ENCODE measurements at regions not wholly inside any gene's neighbourhood (a gene's known extent, or its start where the extent isn't known, plus 50 kb on each side); places are given as distances from the start of the nearest gene placed in this dataset.

- no TSS peak for BruUV-seq (replicated peaks)
- H3K36me3 ChIP-seq (ENCODE audit: insufficient read depth, low read length, poor library complexity, severe bottlenecking), result no peaks in the 10 kb centered on the region
- TF ChIP-seq CTCF (conservative IDR thresholded peaks at IDR 0.05; ENCODE audit: low read depth, low read length), result no peak
- no peak for TF ChIP-seq EZH2 (IDR thresholded peaks at IDR 0.05; ENCODE audit: borderline replicate concordance, low read depth, low read length, poor library complexity, severe bottlenecking)
- no peaks in the 10 kb centered on the region for H3K27me3 ChIP-seq (replicated peaks; ENCODE audit: insufficient read depth, low read depth, low read length, poor library complexity)
- ChIA-PET CTCF (no interaction called here), POLR2A (ENCODE audit: low non-redundant PET) (no interaction called here)
- H3K4me1 ChIP-seq (ENCODE audit: insufficient read depth, low read length, poor library complexity, severe bottlenecking), result no peaks in the 10 kb centered on the region
- no peak overlapping the region for H3K4me3 ChIP-seq (ENCODE audit: low read depth, low read length, poor library complexity, severe bottlenecking)
- H3K27ac ChIP-seq (ENCODE audit: low read depth, low read length, poor library complexity, severe bottlenecking), result no peak overlapping the region
- DNase-seq (ENCODE audit: low spot score), result no peak
- intact Hi-C loops (cut with micrococcal nuclease; ENCODE audit: unreplicated experiment), result no loop called here
- H3K9me3 ChIP-seq (ENCODE audit: low read depth, low read length, poor library complexity, severe bottlenecking), result no peaks in the 10 kb centered on the region
These were observed 667.6 kb upstream of the SLC8A1 start for GRCh38 chr2:41119489-41119888.

GRCh38 chr2:41123341-41123740 is 671.5 kb upstream of the SLC8A1 start:
- CTCF ChIA-PET, result no interaction called here
- POLR2A ChIA-PET (ENCODE audit: low non-redundant PET), result no interaction called here
- no peaks in the 10 kb centered on the region for H3K27me3 ChIP-seq (replicated peaks; ENCODE audit: insufficient read depth, low read depth, low read length, poor library complexity)
- no peak overlapping the region for H3K4me3 ChIP-seq (ENCODE audit: low read depth, low read length, poor library complexity, severe bottlenecking)
- no peak for DNase-seq (ENCODE audit: low spot score)
- H3K36me3 ChIP-seq (ENCODE audit: insufficient read depth, low read length, poor library complexity, severe bottlenecking), result no peaks in the 10 kb centered on the region
- TF ChIP-seq EZH2 (IDR thresholded peaks at IDR 0.05; ENCODE audit: borderline replicate concordance, low read depth, low read length, poor library complexity, severe bottlenecking), result no peak
- TF ChIP-seq CTCF (conservative IDR thresholded peaks at IDR 0.05; ENCODE audit: low read depth, low read length), result no peak
- H3K4me1 ChIP-seq (ENCODE audit: insufficient read depth, low read length, poor library complexity, severe bottlenecking), result no peaks in the 10 kb centered on the region
- intact Hi-C loops (cut with micrococcal nuclease; ENCODE audit: unreplicated experiment), result no loop called here
- BruUV-seq (replicated peaks), result no TSS peak
- no peaks in the 10 kb centered on the region for H3K9me3 ChIP-seq (ENCODE audit: low read depth, low read length, poor library complexity, severe bottlenecking)
- H3K27ac ChIP-seq (ENCODE audit: low read depth, low read length, poor library complexity, severe bottlenecking), result no peak overlapping the region

GRCh38 chr2:41127351-41127750 is 675.5 kb upstream of the SLC8A1 start:
- POLR2A ChIA-PET (ENCODE audit: low non-redundant PET), result no interaction called here
- no peaks in the 10 kb centered on the region for H3K9me3 ChIP-seq (ENCODE audit: low read depth, low read length, poor library complexity, severe bottlenecking)
- TF ChIP-seq EZH2 (IDR thresholded peaks at IDR 0.05; ENCODE audit: borderline replicate concordance, low read depth, low read length, poor library complexity, severe bottlenecking), result no peak
- no peak for TF ChIP-seq CTCF (conservative IDR thresholded peaks at IDR 0.05; ENCODE audit: low read depth, low read length)
- CTCF ChIA-PET, result no interaction called here
- BruUV-seq (replicated peaks), result no TSS peak
- H3K27ac ChIP-seq (ENCODE audit: low read depth, low read length, poor library complexity, severe bottlenecking), result no peak overlapping the region
- H3K27me3 ChIP-seq (replicated peaks; ENCODE audit: insufficient read depth, low read depth, low read length, poor library complexity), result no peaks in the 10 kb centered on the region
- H3K36me3 ChIP-seq (ENCODE audit: insufficient read depth, low read length, poor library complexity, severe bottlenecking), result no peaks in the 10 kb centered on the region
- DNase-seq (ENCODE audit: low spot score), result peak; percentile 40
- intact Hi-C loops (cut with micrococcal nuclease; ENCODE audit: unreplicated experiment), result no loop called here
- no peaks in the 10 kb centered on the region for H3K4me1 ChIP-seq (ENCODE audit: insufficient read depth, low read length, poor library complexity, severe bottlenecking)
- no peak overlapping the region for H3K4me3 ChIP-seq (ENCODE audit: low read depth, low read length, poor library complexity, severe bottlenecking)

Data from A673 (cell line).